22Rv1 (cell line): ENCODE measurements at regions not wholly inside any gene's neighbourhood (a gene's known extent, or its start where the extent isn't known, plus 50 kb on each side); places are given as distances from the start of the nearest gene placed in this dataset.

ENCODE experiments used
- ZFX ChIP-seq: fragments of 450-650 bp; IDR thresholded peaks from 2 replicates; pipeline ENCODE4 v1.6.1; 2017; ENCODE audit warnings: antibody characterized with exemption, borderline replicate concordance
- TF ChIP-seq, protein P1 (sequence below): fragments of 450-650 bp; IDR thresholded peaks from 2 replicates; pipeline ENCODE4 v1.5.1; 2017; ENCODE audit warnings: mild to moderate bottlenecking

DNA sequence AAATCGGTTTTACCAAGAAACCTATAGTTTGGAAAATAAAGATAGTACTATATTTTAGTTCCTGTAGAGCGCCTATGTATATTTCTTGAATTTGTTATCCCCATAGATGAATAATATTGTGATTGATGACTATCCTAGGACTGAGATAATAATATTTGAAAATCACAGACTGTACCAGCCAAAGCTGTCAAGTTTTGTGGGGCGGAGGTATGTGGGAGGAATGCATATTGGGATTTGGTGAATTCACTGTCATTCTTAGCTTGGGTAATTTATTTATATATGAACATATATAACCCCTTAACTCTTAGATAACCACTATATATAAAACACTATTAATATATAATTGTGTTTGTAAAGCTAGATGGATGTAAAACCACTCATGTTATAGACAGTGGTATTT lies 205.5 kb upstream of the ARSJ start:
- TF ChIP-seq, protein P1, sequence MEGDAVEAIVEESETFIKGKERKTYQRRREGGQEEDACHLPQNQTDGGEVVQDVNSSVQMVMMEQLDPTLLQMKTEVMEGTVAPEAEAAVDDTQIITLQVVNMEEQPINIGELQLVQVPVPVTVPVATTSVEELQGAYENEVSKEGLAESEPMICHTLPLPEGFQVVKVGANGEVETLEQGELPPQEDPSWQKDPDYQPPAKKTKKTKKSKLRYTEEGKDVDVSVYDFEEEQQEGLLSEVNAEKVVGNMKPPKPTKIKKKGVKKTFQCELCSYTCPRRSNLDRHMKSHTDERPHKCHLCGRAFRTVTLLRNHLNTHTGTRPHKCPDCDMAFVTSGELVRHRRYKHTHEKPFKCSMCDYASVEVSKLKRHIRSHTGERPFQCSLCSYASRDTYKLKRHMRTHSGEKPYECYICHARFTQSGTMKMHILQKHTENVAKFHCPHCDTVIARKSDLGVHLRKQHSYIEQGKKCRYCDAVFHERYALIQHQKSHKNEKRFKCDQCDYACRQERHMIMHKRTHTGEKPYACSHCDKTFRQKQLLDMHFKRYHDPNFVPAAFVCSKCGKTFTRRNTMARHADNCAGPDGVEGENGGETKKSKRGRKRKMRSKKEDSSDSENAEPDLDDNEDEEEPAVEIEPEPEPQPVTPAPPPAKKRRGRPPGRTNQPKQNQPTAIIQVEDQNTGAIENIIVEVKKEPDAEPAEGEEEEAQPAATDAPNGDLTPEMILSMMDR = no peak
- no peak for TF ChIP-seq ZFX
